MM.1S (cell line): ENCODE measurements at regions not wholly inside any gene's neighbourhood (a gene's known extent, or its start where the extent isn't known, plus 50 kb on each side); places are given as distances from the start of the nearest gene placed in this dataset.

Experiments
- CTCF ChIP-seq: fragments of 300-600 bp; sonication (generic); IDR thresholded peaks from 2 replicates; pipeline ENCODE4 v1.5.1; 2016; ENCODE audit warnings: antibody characterized with exemption, low read length, mixed read lengths
- EZH2 ChIP-seq: fragments of 300-600 bp; sonication (generic); optimal IDR thresholded peaks from 2 replicates; pipeline ENCODE3; 2017; ENCODE audit warnings: low read depth, mild to moderate bottlenecking, antibody characterized with exemption, low read length, mixed read lengths

DNA sequence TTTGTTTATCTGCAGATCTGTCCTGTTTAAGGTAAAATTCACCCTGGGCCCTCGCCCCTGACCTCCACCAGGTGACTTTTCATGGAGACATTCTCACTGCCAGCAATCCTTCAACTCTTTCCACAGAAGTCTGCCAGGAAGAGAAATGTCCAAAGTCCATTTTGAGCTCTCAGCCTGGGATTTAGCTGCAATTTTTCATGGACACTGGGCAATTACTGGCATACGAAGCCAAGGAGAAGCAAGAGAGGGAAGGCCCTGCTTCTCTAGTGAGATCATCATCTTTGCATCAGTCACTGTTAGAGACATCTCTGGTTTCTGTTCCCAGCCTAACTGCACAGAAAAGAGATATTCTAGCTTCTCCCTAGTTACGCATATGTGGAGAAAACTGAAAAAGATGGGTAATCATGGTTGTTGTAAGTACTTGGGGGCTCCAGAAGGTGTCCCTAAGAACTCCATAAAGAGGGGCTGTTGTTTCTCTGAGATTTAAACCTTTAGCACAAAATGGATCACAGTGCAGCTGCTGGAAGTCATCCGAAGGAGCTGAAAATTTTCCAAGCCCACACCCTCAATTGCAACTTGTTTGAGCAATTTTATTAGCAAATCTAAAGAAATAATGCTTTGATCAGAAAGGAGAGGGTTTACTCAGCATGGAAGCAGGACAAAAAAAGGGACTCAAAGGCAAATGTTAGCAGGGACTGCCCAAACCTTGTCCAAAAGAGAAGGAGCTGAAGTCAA, 168.9 kb downstream of the SNX10 start:
- TF ChIP-seq CTCF (no peak), EZH2 (no peak)
